ENCODE measurements at regions not wholly inside any gene's neighbourhood (a gene's known extent, or its start where the extent isn't known, plus 50 kb on each side); places are given as distances from the start of the nearest gene placed in this dataset.
A peak's percentile ranks its signal among the peaks of the same experiment; 100 is the strongest.

GRCh38 chr2:51795248-51795888 is 763.4 kb upstream of the NRXN1 start:
- TF ChIP-seq CTCF (tag by site-specific recombination; IDR thresholded peaks at IDR 0.05): 0 out of 2 replicates have a peak, but pooled peaks have one; percentile 16
- TF ChIP-seq ZNF202 (tag by site-specific recombination; IDR thresholded peaks at IDR 0.05; ENCODE audit: borderline replicate concordance): no peak
